DND-41 (cell line): ENCODE measurements at regions not wholly inside any gene's neighbourhood (a gene's known extent, or its start where the extent isn't known, plus 50 kb on each side); places are given as distances from the start of the nearest gene placed in this dataset.

Experiments
- ATAC-seq: fragments of 200-7000 bp; cut with Tn5 transposase; 3 replicates; pipeline ENCODE4 v1.9.1; 2021; ENCODE audit warnings: low read depth; ENCODE audit not compliant: insufficient read depth
- DNase-seq: peaks from one replicate; pipeline ENCODE4 v3.0.0-alpha.2; 2020
- H2AFZ ChIP-seq: 2 replicates; pipeline ENCODE4 v1.6.0; 2012; ENCODE audit warnings: low read depth, low read length
- H3K27ac ChIP-seq: 2 replicates; pipeline ENCODE4 v1.5.1; 2012; ENCODE audit warnings: low read length, inconsistent platforms
- H3K27me3 ChIP-seq: fragments of 200-600 bp; sonication (generic); 2 replicates; pipeline ENCODE4 v1.6.0; 2012; ENCODE audit warnings: low read length, mild to moderate bottlenecking, inconsistent platforms; ENCODE audit not compliant: insufficient read depth, poor library complexity
- H3K36me3 ChIP-seq: 2 replicates; pipeline ENCODE4 v1.5.1; 2012; ENCODE audit warnings: low read length, inconsistent platforms; ENCODE audit not compliant: insufficient read depth
- H3K4me1 ChIP-seq: 2 replicates; pipeline ENCODE4 v1.5.1; 2012; ENCODE audit warnings: mild to moderate bottlenecking, low read length; ENCODE audit not compliant: insufficient read depth
- H3K4me2 ChIP-seq: 2 replicates; pipeline ENCODE4 v1.6.0; 2012; ENCODE audit warnings: mild to moderate bottlenecking, moderate library complexity, low read length, inconsistent platforms; ENCODE audit not compliant: insufficient read depth
- H3K4me3 ChIP-seq, 2 experiments: fragments of 200-600 bp in 1 of 2; shearing (Covaris generic) in 1 of 2; 2 replicates each; pipeline ENCODE4 v1.5.1; 2012 to 2016; ENCODE audit warnings: inconsistent platforms in 2 of 2, low read length in 2 of 2, mild to moderate bottlenecking in 2 of 2, low read depth in 1 of 2, moderate library complexity in 1 of 2
- H3K79me2 ChIP-seq: 2 replicates; pipeline ENCODE4 v1.6.0; 2012; ENCODE audit warnings: low read length, inconsistent platforms; ENCODE audit not compliant: insufficient read depth
- H3K9ac ChIP-seq: 2 replicates; pipeline ENCODE4 v1.6.0; 2012; ENCODE audit warnings: low read depth, mild to moderate bottlenecking, inconsistent platforms, low read length, moderate library complexity
- H3K9me3 ChIP-seq: 2 replicates; pipeline ENCODE4 v1.5.1; 2012; ENCODE audit warnings: low read length, moderate library complexity, mild to moderate bottlenecking, inconsistent platforms; ENCODE audit not compliant: insufficient read depth, severe bottlenecking
- H4K20me1 ChIP-seq: 2 replicates; pipeline ENCODE4 v1.6.0; 2012; ENCODE audit warnings: low read length; ENCODE audit not compliant: insufficient read depth
- CTCF ChIP-seq: IDR thresholded peaks from 2 replicates; pipeline ENCODE4 v1.5.1; 2012; ENCODE audit warnings: borderline replicate concordance, low read length, moderate library complexity, mild to moderate bottlenecking; ENCODE audit not compliant: poor library complexity, severe bottlenecking; ENCODE audit errors: extremely low read depth
- EZH2 ChIP-seq: IDR thresholded peaks from 3 replicates; pipeline ENCODE4 v1.6.1; 2012; ENCODE audit warnings: borderline replicate concordance, low read depth, mild to moderate bottlenecking, moderate library complexity, low read length, inconsistent platforms; ENCODE audit not compliant: severe bottlenecking

- TF ChIP-seq CTCF (no peak), EZH2 (no peak)
- Histone ChIP-seq H3K27ac (no peak overlapping the region), H3K9me3 (no peaks in the 10 kb centered on the region), H3K4me1 (no peaks in the 10 kb centered on the region), H3K36me3 (no peaks in the 10 kb centered on the region), H3K4me2 (no peak overlapping the region), H3K9ac (no peak overlapping the region), H4K20me1 (no peaks in the 10 kb centered on the region), H2AFZ (no peak overlapping the region), H3K27me3 (peaks cover 4% of the 10 kb centered on the region), H3K79me2 (no peaks in the 10 kb centered on the region), H3K4me3 (no peak overlapping the region)
- DNase-seq (no peak), ATAC-seq (no peak)
These were observed 101.1 kb downstream of the FGF18 start for GRCh38 chr5:171520300-171521174.

GRCh38 chr5:171521219-171521633 is 101.8 kb downstream of the FGF18 start:
- Histone ChIP-seq H3K4me1 (no peaks in the 10 kb centered on the region), H3K36me3 (no peaks in the 10 kb centered on the region), H3K27ac (no peak overlapping the region), H2AFZ (no peak overlapping the region), H3K9me3 (no peaks in the 10 kb centered on the region), H3K27me3 (peaks cover under 1% of the 10 kb centered on the region), H3K79me2 (no peaks in the 10 kb centered on the region), H3K4me2 (no peak overlapping the region), H4K20me1 (no peaks in the 10 kb centered on the region), H3K4me3 (no peak overlapping the region), H3K9ac (no peak overlapping the region)
- TF ChIP-seq CTCF, result no peak
- no peak for TF ChIP-seq EZH2
- ATAC-seq, result no peak
- no peak for DNase-seq

- H3K4me2 ChIP-seq, result no peak overlapping the region
- DNase-seq (no peak), ATAC-seq (no peak)
- no peaks in the 10 kb centered on the region for H3K36me3 ChIP-seq
- no peak overlapping the region for H2AFZ ChIP-seq
- TF ChIP-seq CTCF (no peak), EZH2 (no peak)
- no peaks in the 10 kb centered on the region for H4K20me1 ChIP-seq
- no peaks in the 10 kb centered on the region for H3K79me2 ChIP-seq
- no peaks in the 10 kb centered on the region for H3K4me1 ChIP-seq
- H3K27me3 ChIP-seq, result no peaks in the 10 kb centered on the region
- H3K9ac ChIP-seq, result no peak overlapping the region
- no peaks in the 10 kb centered on the region for H3K9me3 ChIP-seq
- H3K27ac ChIP-seq, result no peak overlapping the region
- no peak overlapping the region for H3K4me3 ChIP-seq
These were observed 102.2 kb downstream of the FGF18 start for GRCh38 chr5:171521679-171522078.
